ENCODE measurements at regions not wholly inside any gene's neighbourhood (a gene's known extent, or its start where the extent isn't known, plus 50 kb on each side); places are given as distances from the start of the nearest gene placed in this dataset.

DNA sequence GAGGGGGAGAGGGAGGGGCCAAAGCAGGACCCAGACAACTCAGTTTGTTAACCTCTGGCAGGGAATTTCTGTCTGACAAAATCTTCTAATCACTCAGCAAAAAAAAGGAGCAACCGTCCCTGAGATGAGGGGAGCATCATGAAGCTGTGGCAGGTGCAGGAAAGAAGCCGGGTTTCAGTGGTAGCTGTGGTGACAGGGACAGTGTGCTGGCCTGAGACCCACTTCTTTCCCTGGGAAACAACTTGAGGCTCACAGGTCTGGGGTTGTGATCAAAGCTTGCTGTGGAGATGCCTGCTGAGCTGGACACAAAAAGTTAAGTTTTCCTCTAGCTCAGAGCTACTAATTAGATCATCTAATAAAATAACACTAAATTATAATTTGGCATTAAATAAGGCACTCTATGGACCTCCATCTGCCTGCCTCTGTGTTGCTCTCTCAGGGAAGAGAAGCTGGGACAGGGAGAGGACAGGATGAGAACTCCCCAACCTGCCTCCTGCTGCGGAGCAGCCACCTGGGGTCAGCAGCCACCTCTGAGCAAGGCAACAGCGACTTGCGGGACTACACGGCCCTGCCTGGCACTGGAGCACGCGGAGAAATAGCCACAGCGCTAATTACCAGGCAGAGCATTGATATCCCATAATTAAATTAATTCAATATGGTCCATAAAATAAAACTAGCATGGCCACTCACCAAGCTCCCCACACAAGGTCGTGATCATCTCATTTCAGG, 104.6 kb upstream of the TEX51 start:
- TF ChIP-seq ZC3H10 (CRISPR knock-in tag; IDR thresholded peaks at IDR 0.05) (no peak), TCF4 (CRISPR knock-in tag; IDR thresholded peaks at IDR 0.05; ENCODE audit: borderline replicate concordance) (no peak), ZFP30 (CRISPR knock-in tag; IDR thresholded peaks at IDR 0.05) (no peak), ISL1 (CRISPR knock-in tag; IDR thresholded peaks at IDR 0.05) (no peak), ZFP3 (CRISPR knock-in tag; IDR thresholded peaks at IDR 0.05) (no peak), ARNTL (CRISPR knock-in tag; IDR thresholded peaks at IDR 0.05; ENCODE audit: borderline replicate concordance, low read depth) (no peak)
- TF ChIP-seq, protein P1, sequence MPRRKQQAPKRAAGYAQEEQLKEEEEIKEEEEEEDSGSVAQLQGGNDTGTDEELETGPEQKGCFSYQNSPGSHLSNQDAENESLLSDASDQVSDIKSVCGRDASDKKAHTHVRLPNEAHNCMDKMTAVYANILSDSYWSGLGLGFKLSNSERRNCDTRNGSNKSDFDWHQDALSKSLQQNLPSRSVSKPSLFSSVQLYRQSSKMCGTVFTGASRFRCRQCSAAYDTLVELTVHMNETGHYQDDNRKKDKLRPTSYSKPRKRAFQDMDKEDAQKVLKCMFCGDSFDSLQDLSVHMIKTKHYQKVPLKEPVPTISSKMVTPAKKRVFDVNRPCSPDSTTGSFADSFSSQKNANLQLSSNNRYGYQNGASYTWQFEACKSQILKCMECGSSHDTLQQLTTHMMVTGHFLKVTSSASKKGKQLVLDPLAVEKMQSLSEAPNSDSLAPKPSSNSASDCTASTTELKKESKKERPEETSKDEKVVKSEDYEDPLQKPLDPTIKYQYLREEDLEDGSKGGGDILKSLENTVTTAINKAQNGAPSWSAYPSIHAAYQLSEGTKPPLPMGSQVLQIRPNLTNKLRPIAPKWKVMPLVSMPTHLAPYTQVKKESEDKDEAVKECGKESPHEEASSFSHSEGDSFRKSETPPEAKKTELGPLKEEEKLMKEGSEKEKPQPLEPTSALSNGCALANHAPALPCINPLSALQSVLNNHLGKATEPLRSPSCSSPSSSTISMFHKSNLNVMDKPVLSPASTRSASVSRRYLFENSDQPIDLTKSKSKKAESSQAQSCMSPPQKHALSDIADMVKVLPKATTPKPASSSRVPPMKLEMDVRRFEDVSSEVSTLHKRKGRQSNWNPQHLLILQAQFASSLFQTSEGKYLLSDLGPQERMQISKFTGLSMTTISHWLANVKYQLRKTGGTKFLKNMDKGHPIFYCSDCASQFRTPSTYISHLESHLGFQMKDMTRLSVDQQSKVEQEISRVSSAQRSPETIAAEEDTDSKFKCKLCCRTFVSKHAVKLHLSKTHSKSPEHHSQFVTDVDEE (CRISPR knock-in tag; IDR thresholded peaks at IDR 0.05) = no peak
- TF ChIP-seq, protein P2, sequence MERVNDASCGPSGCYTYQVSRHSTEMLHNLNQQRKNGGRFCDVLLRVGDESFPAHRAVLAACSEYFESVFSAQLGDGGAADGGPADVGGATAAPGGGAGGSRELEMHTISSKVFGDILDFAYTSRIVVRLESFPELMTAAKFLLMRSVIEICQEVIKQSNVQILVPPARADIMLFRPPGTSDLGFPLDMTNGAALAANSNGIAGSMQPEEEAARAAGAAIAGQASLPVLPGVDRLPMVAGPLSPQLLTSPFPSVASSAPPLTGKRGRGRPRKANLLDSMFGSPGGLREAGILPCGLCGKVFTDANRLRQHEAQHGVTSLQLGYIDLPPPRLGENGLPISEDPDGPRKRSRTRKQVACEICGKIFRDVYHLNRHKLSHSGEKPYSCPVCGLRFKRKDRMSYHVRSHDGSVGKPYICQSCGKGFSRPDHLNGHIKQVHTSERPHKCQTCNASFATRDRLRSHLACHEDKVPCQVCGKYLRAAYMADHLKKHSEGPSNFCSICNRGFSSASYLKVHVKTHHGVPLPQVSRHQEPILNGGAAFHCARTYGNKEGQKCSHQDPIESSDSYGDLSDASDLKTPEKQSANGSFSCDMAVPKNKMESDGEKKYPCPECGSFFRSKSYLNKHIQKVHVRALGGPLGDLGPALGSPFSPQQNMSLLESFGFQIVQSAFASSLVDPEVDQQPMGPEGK (CRISPR knock-in tag; IDR thresholded peaks at IDR 0.05; ENCODE audit: borderline replicate concordance) = no peak
- TF ChIP-seq, protein P3, sequence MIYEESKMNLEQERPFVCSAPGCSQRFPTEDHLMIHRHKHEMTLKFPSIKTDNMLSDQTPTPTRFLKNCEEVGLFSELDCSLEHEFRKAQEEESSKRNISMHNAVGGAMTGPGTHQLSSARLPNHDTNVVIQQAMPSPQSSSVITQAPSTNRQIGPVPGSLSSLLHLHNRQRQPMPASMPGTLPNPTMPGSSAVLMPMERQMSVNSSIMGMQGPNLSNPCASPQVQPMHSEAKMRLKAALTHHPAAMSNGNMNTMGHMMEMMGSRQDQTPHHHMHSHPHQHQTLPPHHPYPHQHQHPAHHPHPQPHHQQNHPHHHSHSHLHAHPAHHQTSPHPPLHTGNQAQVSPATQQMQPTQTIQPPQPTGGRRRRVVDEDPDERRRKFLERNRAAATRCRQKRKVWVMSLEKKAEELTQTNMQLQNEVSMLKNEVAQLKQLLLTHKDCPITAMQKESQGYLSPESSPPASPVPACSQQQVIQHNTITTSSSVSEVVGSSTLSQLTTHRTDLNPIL (CRISPR knock-in tag; IDR thresholded peaks at IDR 0.05; ENCODE audit: low read depth) = no peak
